ENCODE measurements at regions not wholly inside any gene's neighbourhood (a gene's known extent, or its start where the extent isn't known, plus 50 kb on each side); places are given as distances from the start of the nearest gene placed in this dataset.

DNA sequence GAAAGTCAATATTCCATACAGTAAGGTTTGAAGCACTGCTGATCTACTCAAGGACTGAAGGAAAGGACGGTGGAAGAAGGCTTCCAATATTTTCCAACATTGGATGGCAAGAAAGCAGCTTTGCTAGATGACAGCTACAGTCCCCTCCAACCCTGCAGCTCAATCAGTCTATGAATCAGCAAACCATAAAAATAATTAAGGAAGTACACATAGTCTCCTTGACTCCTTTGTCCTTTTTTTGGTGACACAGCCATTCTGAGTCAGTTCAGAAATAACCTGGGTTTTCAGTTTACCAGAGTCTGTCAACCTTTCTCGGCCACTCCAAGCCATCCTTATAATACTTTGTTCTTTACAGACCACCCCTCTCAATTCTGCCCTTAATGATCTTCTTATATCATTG lies 232.5 kb downstream of the IBTK start:
- H3K4me3 ChIP-seq (replicated peaks; ENCODE audit: insufficient read depth, low read length), result no peak overlapping the region
- no peak overlapping the region for H3K27ac ChIP-seq (replicated peaks)
- no peak for DNase-seq (ENCODE audit: low read depth in 1 of 2, low spot score in 1 of 2)
- TF ChIP-seq, protein P1, sequence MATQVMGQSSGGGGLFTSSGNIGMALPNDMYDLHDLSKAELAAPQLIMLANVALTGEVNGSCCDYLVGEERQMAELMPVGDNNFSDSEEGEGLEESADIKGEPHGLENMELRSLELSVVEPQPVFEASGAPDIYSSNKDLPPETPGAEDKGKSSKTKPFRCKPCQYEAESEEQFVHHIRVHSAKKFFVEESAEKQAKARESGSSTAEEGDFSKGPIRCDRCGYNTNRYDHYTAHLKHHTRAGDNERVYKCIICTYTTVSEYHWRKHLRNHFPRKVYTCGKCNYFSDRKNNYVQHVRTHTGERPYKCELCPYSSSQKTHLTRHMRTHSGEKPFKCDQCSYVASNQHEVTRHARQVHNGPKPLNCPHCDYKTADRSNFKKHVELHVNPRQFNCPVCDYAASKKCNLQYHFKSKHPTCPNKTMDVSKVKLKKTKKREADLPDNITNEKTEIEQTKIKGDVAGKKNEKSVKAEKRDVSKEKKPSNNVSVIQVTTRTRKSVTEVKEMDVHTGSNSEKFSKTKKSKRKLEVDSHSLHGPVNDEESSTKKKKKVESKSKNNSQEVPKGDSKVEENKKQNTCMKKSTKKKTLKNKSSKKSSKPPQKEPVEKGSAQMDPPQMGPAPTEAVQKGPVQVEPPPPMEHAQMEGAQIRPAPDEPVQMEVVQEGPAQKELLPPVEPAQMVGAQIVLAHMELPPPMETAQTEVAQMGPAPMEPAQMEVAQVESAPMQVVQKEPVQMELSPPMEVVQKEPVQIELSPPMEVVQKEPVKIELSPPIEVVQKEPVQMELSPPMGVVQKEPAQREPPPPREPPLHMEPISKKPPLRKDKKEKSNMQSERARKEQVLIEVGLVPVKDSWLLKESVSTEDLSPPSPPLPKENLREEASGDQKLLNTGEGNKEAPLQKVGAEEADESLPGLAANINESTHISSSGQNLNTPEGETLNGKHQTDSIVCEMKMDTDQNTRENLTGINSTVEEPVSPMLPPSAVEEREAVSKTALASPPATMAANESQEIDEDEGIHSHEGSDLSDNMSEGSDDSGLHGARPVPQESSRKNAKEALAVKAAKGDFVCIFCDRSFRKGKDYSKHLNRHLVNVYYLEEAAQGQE (IDR thresholded peaks at IDR 0.05; ENCODE audit: insufficient replicate concordance, low read depth), result no peak
- TF ChIP-seq GABPA (IDR thresholded peaks at IDR 0.05; ENCODE audit: low read depth), result no peak
- TF ChIP-seq, protein P2, sequence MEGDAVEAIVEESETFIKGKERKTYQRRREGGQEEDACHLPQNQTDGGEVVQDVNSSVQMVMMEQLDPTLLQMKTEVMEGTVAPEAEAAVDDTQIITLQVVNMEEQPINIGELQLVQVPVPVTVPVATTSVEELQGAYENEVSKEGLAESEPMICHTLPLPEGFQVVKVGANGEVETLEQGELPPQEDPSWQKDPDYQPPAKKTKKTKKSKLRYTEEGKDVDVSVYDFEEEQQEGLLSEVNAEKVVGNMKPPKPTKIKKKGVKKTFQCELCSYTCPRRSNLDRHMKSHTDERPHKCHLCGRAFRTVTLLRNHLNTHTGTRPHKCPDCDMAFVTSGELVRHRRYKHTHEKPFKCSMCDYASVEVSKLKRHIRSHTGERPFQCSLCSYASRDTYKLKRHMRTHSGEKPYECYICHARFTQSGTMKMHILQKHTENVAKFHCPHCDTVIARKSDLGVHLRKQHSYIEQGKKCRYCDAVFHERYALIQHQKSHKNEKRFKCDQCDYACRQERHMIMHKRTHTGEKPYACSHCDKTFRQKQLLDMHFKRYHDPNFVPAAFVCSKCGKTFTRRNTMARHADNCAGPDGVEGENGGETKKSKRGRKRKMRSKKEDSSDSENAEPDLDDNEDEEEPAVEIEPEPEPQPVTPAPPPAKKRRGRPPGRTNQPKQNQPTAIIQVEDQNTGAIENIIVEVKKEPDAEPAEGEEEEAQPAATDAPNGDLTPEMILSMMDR (IDR thresholded peaks at IDR 0.05; ENCODE audit: insufficient read depth, low read length), result no peak
- TF ChIP-seq POLR2AphosphoS5 (IDR thresholded peaks at IDR 0.05; ENCODE audit: low read depth), result no peak
- TF ChIP-seq SPI1 (IDR thresholded peaks at IDR 0.05; ENCODE audit: borderline replicate concordance, low read depth), result no peak
- H3K27me3 ChIP-seq (ENCODE audit: insufficient read depth, poor library complexity, severe bottlenecking), result no peaks in the 10 kb centered on the region

DNA sequence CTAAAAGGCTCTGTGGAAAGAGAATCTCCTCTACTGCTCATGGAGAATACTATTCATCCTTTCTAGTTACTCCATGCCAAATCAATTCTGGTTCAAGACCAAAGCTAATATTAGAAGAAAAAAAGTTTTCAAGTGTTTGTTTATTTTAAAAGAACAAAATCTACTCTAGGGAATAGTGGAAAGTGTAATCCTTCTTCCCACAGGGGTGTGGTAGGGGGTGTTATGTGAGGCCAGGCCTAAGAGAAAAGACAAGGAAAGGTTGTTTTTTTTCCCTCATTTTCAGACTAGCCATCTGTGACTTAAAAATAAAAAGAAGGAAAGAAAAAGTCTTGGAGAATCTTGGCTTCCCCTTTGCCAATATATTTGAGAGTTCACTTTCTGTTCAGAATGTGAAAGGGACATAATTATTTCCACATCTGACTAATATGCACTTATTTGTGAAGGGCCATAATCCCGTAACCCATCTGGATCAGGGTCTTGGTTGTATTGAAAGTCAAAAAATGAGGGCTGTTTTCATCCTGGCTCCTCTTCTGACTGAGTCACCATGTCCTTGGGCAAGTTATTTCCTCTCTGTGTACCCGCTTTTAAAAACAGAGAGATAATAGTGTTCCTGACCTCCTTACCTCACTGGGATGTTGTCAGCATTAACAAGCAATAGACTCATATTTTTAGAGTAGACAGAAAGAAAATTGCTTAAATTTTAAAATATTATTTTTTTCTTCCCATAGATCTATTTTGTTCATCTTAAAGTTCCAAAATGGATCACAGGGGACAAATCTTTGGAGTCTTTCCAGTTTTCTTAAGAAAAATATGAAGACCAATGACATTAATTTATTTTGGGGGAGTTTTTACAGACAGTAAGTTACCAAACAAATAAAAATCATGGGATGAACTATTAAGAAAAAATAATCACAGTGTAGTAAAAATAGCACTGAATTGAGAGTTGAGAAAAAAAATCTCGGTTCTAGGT lies 233.7 kb downstream of the IBTK start:
- DNase-seq (ENCODE audit: low read depth in 1 of 2, low spot score in 1 of 2), result no peak
- no peak overlapping the region for H3K27ac ChIP-seq (replicated peaks)
- H3K4me3 ChIP-seq (replicated peaks; ENCODE audit: insufficient read depth, low read length), result no peak overlapping the region
- H3K27me3 ChIP-seq (ENCODE audit: insufficient read depth, poor library complexity, severe bottlenecking), result no peaks in the 10 kb centered on the region
- TF ChIP-seq, protein P2 (IDR thresholded peaks at IDR 0.05; ENCODE audit: insufficient read depth, low read length), result no peak
- TF ChIP-seq, protein P1 (IDR thresholded peaks at IDR 0.05; ENCODE audit: insufficient replicate concordance, low read depth), result no peak
- TF ChIP-seq GABPA (IDR thresholded peaks at IDR 0.05; ENCODE audit: low read depth) (no peak), POLR2AphosphoS5 (IDR thresholded peaks at IDR 0.05; ENCODE audit: low read depth) (no peak), SPI1 (IDR thresholded peaks at IDR 0.05; ENCODE audit: borderline replicate concordance, low read depth) (no peak)

DNA sequence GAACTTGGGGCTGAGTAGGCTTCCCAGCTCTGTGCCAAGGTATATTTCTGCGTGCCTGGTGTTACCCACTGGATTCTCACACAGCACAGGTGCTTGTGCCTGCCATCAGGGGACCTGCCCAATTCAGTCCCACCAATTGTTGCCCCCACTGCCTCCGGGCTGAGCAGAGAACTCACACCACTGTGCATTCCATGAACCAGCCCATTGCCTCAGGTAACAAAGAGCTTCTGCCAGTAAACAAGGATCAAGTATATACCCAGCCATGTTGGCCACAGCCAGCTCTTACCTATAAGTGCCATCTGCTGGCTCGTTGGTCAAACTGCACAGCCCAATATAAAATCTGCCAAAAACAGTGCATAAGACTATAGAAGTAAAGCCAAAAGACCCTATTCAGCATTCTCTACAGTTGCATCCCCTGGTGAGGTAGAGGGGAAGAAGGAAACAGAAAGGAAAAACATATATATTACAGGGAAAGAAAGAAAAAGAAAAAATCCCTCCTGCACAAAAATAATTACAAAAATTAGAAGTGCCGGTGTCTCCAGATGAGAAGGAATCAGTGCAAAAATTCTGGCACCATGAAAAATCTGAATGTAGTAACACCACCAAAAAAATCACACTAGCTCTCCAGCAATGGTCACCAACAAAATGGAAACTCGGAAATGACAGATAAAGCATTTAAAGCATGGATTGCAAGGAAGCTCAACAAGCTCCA lies 241.4 kb downstream of the IBTK start:
- TF ChIP-seq, protein P2 (IDR thresholded peaks at IDR 0.05; ENCODE audit: insufficient read depth, low read length), result peak; percentile 55
- no peak for TF ChIP-seq SPI1 (IDR thresholded peaks at IDR 0.05; ENCODE audit: borderline replicate concordance, low read depth)
- Histone ChIP-seq H3K27ac (replicated peaks) (no peak overlapping the region), H3K4me3 (replicated peaks; ENCODE audit: insufficient read depth, low read length) (no peak overlapping the region), H3K27me3 (ENCODE audit: insufficient read depth, poor library complexity, severe bottlenecking) (no peaks in the 10 kb centered on the region)
- peak in 1 of 2 experiments; percentile 59 for DNase-seq (ENCODE audit: low read depth in 1 of 2, low spot score in 1 of 2)

All from HL-60 (cell line).